Heart left ventricle (tissue), 16 donors: ENCODE measurements at regions not wholly inside any gene's neighbourhood (a gene's known extent, or its start where the extent isn't known, plus 50 kb on each side); places are given as distances from the start of the nearest gene placed in this dataset.

Experiments
- ATAC-seq, 4 donors: fragments of 200-7000 bp; cut with Tn5 transposase; one replicate each; pipeline ENCODE4 v1.9.1; 2020 to 2022; ENCODE audit warnings: moderate library complexity in 4 of 4, mild to moderate bottlenecking in 3 of 4, moderate number of reproducible peaks in 1 of 4
- DNase-seq, 5 donors: peaks; one replicate each; pipeline ENCODE4 v3.0.0-alpha.2; 2020
- H3K27ac ChIP-seq, 12 donors: fragments of 200-600 bp; sonication (generic) in 4 of 12; one replicate each; pipeline versions ENCODE4 v1.5.0 to v1.8.0; 2016 to 2022; ENCODE audit warnings: mild to moderate bottlenecking in 2 of 12
- H3K27me3 ChIP-seq, 9 donors: fragments of 200-600 bp; sonication (generic) in 2 of 9; one replicate each; pipeline versions ENCODE4 v1.5.1 to v1.8.0; 2016 to 2022; ENCODE audit warnings: mild to moderate bottlenecking in 3 of 9
- H3K36me3 ChIP-seq, 9 donors: fragments of 200-600 bp; sonication (generic) in 2 of 9; one replicate each; pipeline versions ENCODE4 v1.5.0 to v1.8.0; 2018 to 2022; ENCODE audit warnings: mild to moderate bottlenecking in 2 of 9
- H3K4me1 ChIP-seq, 12 donors: fragments of 200-600 bp; sonication (generic) in 4 of 12; one replicate each; pipeline versions ENCODE4 v1.5.0 to v1.8.0; 2016 to 2022; ENCODE audit warnings: mild to moderate bottlenecking in 3 of 12
- H3K4me3 ChIP-seq, 12 donors: fragments of 200-600 bp; sonication (generic) in 4 of 12; one replicate each; pipeline versions ENCODE4 v1.5.0 to v1.8.0; 2017 to 2022; ENCODE audit warnings: mild to moderate bottlenecking in 9 of 12, moderate library complexity in 4 of 12
- H3K9me3 ChIP-seq, 12 donors: fragments of 200-600 bp; sonication (generic) in 4 of 12; one replicate each; pipeline versions ENCODE4 v1.5.0 to v1.8.0; 2016 to 2022; ENCODE audit warnings: mild to moderate bottlenecking in 1 of 12
- CTCF ChIP-seq, 12 donors: fragments of 200-600 bp; sonication (generic) in 4 of 12; IDR thresholded peaks; one replicate each; pipeline versions ENCODE4 v1.5.0 to v1.8.0; 2018 to 2022; ENCODE audit warnings: antibody characterized with exemption in 12 of 12, mild to moderate bottlenecking in 5 of 12
- POLR2A ChIP-seq, 2 donors: fragments of 450-650 bp; IDR thresholded peaks; one replicate each; pipeline ENCODE4 v1.6.1; 2017; ENCODE audit warnings: antibody characterized with exemption in 2 of 2, mild to moderate bottlenecking in 2 of 2, moderate library complexity in 2 of 2
- WGBS, 4 donors: extraction: QIAGEN DNeasy Blood & Tissue Kit in 2 of 4; methylation state at CpG; one replicate each; pipeline versions ENCODE4 v1.1.5 to v1.1.7; 2013 to 2018; 5-methylcytosine and 5-hydroxymethylcytosine counted together
- intact Hi-C, 10 donors: fragments of 100-400 bp; cut with DNase I; formaldehyde crosslinking; loops; one replicate each; pipeline versions ENCODE4 v1.11.1 to v1.14.2; 2022
- donor health status: ischemic (EF 13 %, LVEDD 7.1; RV severe dilation, severe dysfunction).
- donor health status: healthy with polysubstance abuse.
- donor health status: DM: no; HTN: yes; CAD: no.
- donor health status: DM: no; HTN: no; CAD: no.
- donor health status: ischemic (EF 25% LVEDD 6.9; RV normal size, moderate dysfunction).
- donor health status: ischemic (EF 25% LVEDD 5.7; RV mildly dilated, moderate dysfunction).
- donor health status: healthy.
- donor health status: DM: yes; HTN: yes; CAD: no.
- donor health status: ischemic (EF 35%, LVEDD 5.7; RV mildly dilated, moderate dysfunction).
- donor health status: nonischemic (EF 11% LVEDD 7.7; RV severe dilation, severe dysfunction).
- donor health status: DM: yes; HTN: yes; CAD: no.
- donor health status: PGD.
- donor health status: ischemic (EF 29% LVEDD 5.4; RV normal size, mild dysfunction).
- donor health status: nonischemic (EF 23%, LVEDD 6.1; RV moderate dilation, normal function).

- Histone ChIP-seq H3K9me3 (peaks cover 0 to 4% (median 0%) of the 10 kb centered on the region in 12 donors), H3K4me1 (no peaks in the 10 kb centered on the region), H3K36me3 (no peaks in the 10 kb centered on the region), H3K27ac (no peak overlapping the region), H3K4me3 (no peak overlapping the region), H3K27me3 (no peaks in the 10 kb centered on the region)
- TF ChIP-seq CTCF (IDR thresholded peaks at IDR 0.05), result no peak
- TF ChIP-seq POLR2A (IDR thresholded peaks at IDR 0.05), result no peak
- ATAC-seq (no peak), DNase-seq (no peak)
- WGBS, 4 donors, result 56 to 93% (median 66%) methylated on average over 3 of the region's 3 CpGs
- intact Hi-C loops, result no loop called here
Measured at GRCh38 chr1:106937104-106937503, 119.4 kb upstream of the PRMT6 start.

- no peaks in the 10 kb centered on the region for H3K9me3 ChIP-seq
- ATAC-seq, result no peak
- no peak overlapping the region for H3K27ac ChIP-seq
- no peaks in the 10 kb centered on the region for H3K36me3 ChIP-seq
- WGBS, 4 donors, result 60 to 77% (median 70%) methylated on average over 2 of the region's 2 CpGs
- no peaks in the 10 kb centered on the region for H3K27me3 ChIP-seq
- intact Hi-C loops, result no loop called here
- H3K4me3 ChIP-seq, result no peak overlapping the region
- no peaks in the 10 kb centered on the region for H3K4me1 ChIP-seq
- TF ChIP-seq CTCF (IDR thresholded peaks at IDR 0.05) (no peak), POLR2A (IDR thresholded peaks at IDR 0.05) (no peak)
- no peak for DNase-seq
Measured at GRCh38 chr1:106944721-106945120, 111.8 kb upstream of the PRMT6 start.

- TF ChIP-seq POLR2A (IDR thresholded peaks at IDR 0.05) (no peak), CTCF (IDR thresholded peaks at IDR 0.05) (no peak)
- Histone ChIP-seq H3K9me3 (no peaks in the 10 kb centered on the region), H3K27me3 (no peaks in the 10 kb centered on the region), H3K27ac (no peak overlapping the region), H3K36me3 (no peaks in the 10 kb centered on the region), H3K4me1 (no peaks in the 10 kb centered on the region), H3K4me3 (no peak overlapping the region)
- ATAC-seq (no peak), DNase-seq (no peak)
- 85 to 89% (median 86%) methylated on average over 1 of the region's 1 CpG for WGBS, 4 donors
- intact Hi-C loops, result no loop called here
Measured at GRCh38 chr1:106952776-106953175, 103.7 kb upstream of the PRMT6 start.

- no peaks in the 10 kb centered on the region for H3K4me1 ChIP-seq
- TF ChIP-seq CTCF (IDR thresholded peaks at IDR 0.05), result no peak
- TF ChIP-seq POLR2A (IDR thresholded peaks at IDR 0.05), result no peak
- no peaks in the 10 kb centered on the region for H3K36me3 ChIP-seq
- H3K27ac ChIP-seq, result no peak overlapping the region
- intact Hi-C loops, result no loop called here
- H3K4me3 ChIP-seq, result no peak overlapping the region
- H3K27me3 ChIP-seq, result no peaks in the 10 kb centered on the region
- no peaks in the 10 kb centered on the region for H3K9me3 ChIP-seq
- DNase-seq, result no peak
- no peak for ATAC-seq
Measured at GRCh38 chr1:106954661-106955229, 101.7 kb upstream of the PRMT6 start.
